HEK293 (cell line): ENCODE measurements at regions not wholly inside any gene's neighbourhood (a gene's known extent, or its start where the extent isn't known, plus 50 kb on each side); places are given as distances from the start of the nearest gene placed in this dataset.

Source experiments
- CTCF ChIA-PET: fragments of 350-600 bp; formaldehyde crosslinking; extraction: SDS; loops from one replicate; lab custom pipeline; 2021; ENCODE audit warnings: antibody characterized with exemption; lab: Yijun Ruan, JAX
- POLR2A ChIA-PET: fragments of 300-600 bp; formaldehyde crosslinking; extraction: SDS; loops from one replicate; lab custom pipeline; 2020; ENCODE audit warnings: antibody characterized with exemption, inconsistent platforms; lab: Yijun Ruan, JAX
- H3K27ac ChIP-seq: fragments of 200-500 bp; sonication (Bioruptor generic); 2 replicates; pipeline ENCODE4 v1.5.1; 2014; ENCODE audit warnings: low read depth, low read length, control low read depth, inconsistent platforms; ENCODE audit errors: extremely low read depth
- H3K36me3 ChIP-seq, 2 experiments: fragments of 200-500 bp in 1 of 2; sonication (Bioruptor generic) in 1 of 2; 1 replicate in 1 of 2; 2 replicates in 1 of 2; pipeline ENCODE4 v1.5.1; 2014 to 2017; ENCODE audit warnings: inconsistent platforms in 2 of 2, low read length in 2 of 2; ENCODE audit not compliant: control insufficient read depth in 2 of 2, insufficient read depth in 1 of 2
- H3K4me1 ChIP-seq: fragments of 200-500 bp; sonication (Bioruptor generic); 2 replicates; pipeline ENCODE4 v1.5.1; 2014; ENCODE audit warnings: mild to moderate bottlenecking, low read length, inconsistent platforms; ENCODE audit not compliant: control insufficient read depth, insufficient read depth
- H3K4me3 ChIP-seq: 2 replicates; pipeline ENCODE4 v1.5.1; 2011; ENCODE audit warnings: low read depth, mild to moderate bottlenecking, control low read depth, low read length, moderate library complexity
- H3K9me3 ChIP-seq: fragments of 200-500 bp; sonication (Bioruptor generic); 2 replicates; pipeline ENCODE4 v1.5.1; 2014; ENCODE audit warnings: low read depth, low read length, inconsistent platforms; ENCODE audit not compliant: control insufficient read depth, insufficient read depth
- ELK4 ChIP-seq: IDR thresholded peaks from 2 replicates; pipeline ENCODE4 v1.6.1; 2011; ENCODE audit warnings: mild to moderate bottlenecking, low read depth, low read length, borderline replicate concordance
- MYNN ChIP-seq: fragments of 450-650 bp; formaldehyde crosslinking; IDR thresholded peaks from 2 replicates; pipeline ENCODE4 v1.5.1; 2016; ENCODE audit warnings: missing biosample characterization, missing genetic modification characterization, borderline replicate concordance
- PATZ1 ChIP-seq: fragments of 450-650 bp; formaldehyde crosslinking; IDR thresholded peaks from 2 replicates; pipeline ENCODE4 v1.5.1; 2016; ENCODE audit warnings: missing biosample characterization, missing genetic modification characterization
- PRDM2 ChIP-seq: fragments of 450-650 bp; formaldehyde crosslinking; IDR thresholded peaks from 2 replicates; pipeline ENCODE4 v1.5.1; 2016; ENCODE audit warnings: missing biosample characterization, missing genetic modification characterization, borderline replicate concordance
- ZBTB7A ChIP-seq: fragments of 450-650 bp; formaldehyde crosslinking; IDR thresholded peaks from 2 replicates; pipeline ENCODE4 v1.5.1; 2016; ENCODE audit warnings: low read depth, missing biosample characterization, missing genetic modification characterization
- ZNF16 ChIP-seq: fragments of 450-650 bp; formaldehyde crosslinking; IDR thresholded peaks from 2 replicates; pipeline ENCODE4 v1.5.1; 2016; ENCODE audit warnings: low read depth, missing biosample characterization, missing genetic modification characterization
- ZNF202 ChIP-seq: fragments of 450-650 bp; formaldehyde crosslinking; IDR thresholded peaks from 2 replicates; pipeline ENCODE4 v1.5.1; 2016; ENCODE audit warnings: missing biosample characterization, missing genetic modification characterization, borderline replicate concordance
- ZNF629 ChIP-seq: fragments of 450-650 bp; formaldehyde crosslinking; IDR thresholded peaks from 2 replicates; pipeline ENCODE4 v1.5.1; 2017; ENCODE audit warnings: missing biosample characterization, missing genetic modification characterization
- TF ChIP-seq, protein P1 (sequence below): fragments of 450-650 bp; formaldehyde crosslinking; IDR thresholded peaks from 2 replicates; pipeline ENCODE4 v1.5.1; 2017; ENCODE audit warnings: missing biosample characterization, missing genetic modification characterization
- TF ChIP-seq, protein P2 (sequence below): fragments of 450-650 bp; formaldehyde crosslinking; IDR thresholded peaks from 2 replicates; pipeline ENCODE4 v1.5.1; 2016; ENCODE audit warnings: missing biosample characterization, missing genetic modification characterization

DNA sequence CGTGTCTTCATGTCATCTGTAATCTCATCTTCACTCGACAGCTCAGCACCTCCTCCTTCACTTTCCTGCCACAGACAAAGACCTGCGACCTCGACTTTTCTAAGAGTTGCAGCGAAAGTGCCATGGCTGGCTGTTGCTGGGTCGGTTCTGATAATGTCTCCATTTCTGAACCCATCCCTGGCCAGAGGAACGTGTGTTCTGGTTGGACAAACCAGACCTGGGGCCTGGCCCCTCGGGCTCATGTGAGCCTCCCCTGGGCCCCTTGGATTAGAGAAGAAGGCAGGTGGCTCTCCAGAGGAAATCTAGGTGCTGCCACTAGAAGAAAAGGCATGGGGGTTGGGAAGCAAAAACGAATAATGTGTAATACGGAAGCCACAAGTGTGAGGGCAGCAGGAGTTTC is 273.7 kb downstream of the GLRX3 start (continued):
- TF ChIP-seq PATZ1 (no peak), PRDM2 (tag by site-specific recombination) (no peak)
- TF ChIP-seq, protein P1, sequence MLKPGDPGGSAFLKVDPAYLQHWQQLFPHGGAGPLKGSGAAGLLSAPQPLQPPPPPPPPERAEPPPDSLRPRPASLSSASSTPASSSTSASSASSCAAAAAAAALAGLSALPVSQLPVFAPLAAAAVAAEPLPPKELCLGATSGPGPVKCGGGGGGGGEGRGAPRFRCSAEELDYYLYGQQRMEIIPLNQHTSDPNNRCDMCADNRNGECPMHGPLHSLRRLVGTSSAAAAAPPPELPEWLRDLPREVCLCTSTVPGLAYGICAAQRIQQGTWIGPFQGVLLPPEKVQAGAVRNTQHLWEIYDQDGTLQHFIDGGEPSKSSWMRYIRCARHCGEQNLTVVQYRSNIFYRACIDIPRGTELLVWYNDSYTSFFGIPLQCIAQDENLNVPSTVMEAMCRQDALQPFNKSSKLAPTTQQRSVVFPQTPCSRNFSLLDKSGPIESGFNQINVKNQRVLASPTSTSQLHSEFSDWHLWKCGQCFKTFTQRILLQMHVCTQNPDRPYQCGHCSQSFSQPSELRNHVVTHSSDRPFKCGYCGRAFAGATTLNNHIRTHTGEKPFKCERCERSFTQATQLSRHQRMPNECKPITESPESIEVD (tag by site-specific recombination), result no peak

- ChIA-PET POLR2A (no interaction called here), CTCF (no interaction called here)
- Histone ChIP-seq H3K9me3 (no peaks in the 10 kb centered on the region; the same call in 1 of the 2 replicates), H3K4me1 (no peaks in the 10 kb centered on the region), H3K4me3 (no peak overlapping the region), H3K27ac (no peak overlapping the region), H3K36me3 (no peaks in the 10 kb centered on the region)
- TF ChIP-seq ZNF629 (tag by site-specific recombination) (no peak), MYNN (tag by site-specific recombination) (no peak), ZBTB7A (no peak), ELK4 (no peak), ZNF16 (tag by site-specific recombination) (no peak), ZNF202 (tag by site-specific recombination) (no peak)
- TF ChIP-seq, protein P2, sequence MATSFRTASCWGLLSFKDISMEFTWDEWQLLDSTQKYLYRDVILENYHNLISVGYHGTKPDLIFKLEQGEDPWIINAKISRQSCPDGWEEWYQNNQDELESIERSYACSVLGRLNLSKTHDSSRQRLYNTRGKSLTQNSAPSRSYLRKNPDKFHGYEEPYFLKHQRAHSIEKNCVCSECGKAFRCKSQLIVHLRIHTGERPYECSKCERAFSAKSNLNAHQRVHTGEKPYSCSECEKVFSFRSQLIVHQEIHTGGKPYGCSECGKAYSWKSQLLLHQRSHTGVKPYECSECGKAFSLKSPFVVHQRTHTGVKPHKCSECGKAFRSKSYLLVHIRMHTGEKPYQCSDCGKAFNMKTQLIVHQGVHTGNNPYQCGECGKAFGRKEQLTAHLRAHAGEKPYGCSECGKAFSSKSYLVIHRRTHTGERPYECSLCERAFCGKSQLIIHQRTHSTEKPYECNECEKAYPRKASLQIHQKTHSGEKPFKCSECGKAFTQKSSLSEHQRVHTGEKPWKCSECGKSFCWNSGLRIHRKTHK, result no peak
These were observed 275.4 kb downstream of the GLRX3 start for GRCh38 chr10:130411496-130412085.
